Osteoblast (primary cell): ENCODE measurements at regions not wholly inside any gene's neighbourhood (a gene's known extent, or its start where the extent isn't known, plus 50 kb on each side); places are given as distances from the start of the nearest gene placed in this dataset.

ENCODE experiments used
- DNase-seq: peaks from one replicate; pipeline ENCODE4 v3.0.0; 2011; ENCODE audit warnings: low spot score, mixed read lengths; ENCODE audit not compliant: insufficient read length; ENCODE audit errors: missing footprints
- H2AFZ ChIP-seq: 2 replicates; pipeline ENCODE4 v1.6.0; 2011; ENCODE audit warnings: mild to moderate bottlenecking, low read length
- H3K27ac ChIP-seq: 2 replicates; pipeline ENCODE4 v1.5.1; 2011; ENCODE audit warnings: mild to moderate bottlenecking, low read depth, low read length, moderate library complexity
- H3K27me3 ChIP-seq: 2 replicates; pipeline ENCODE4 v1.6.0; 2012; ENCODE audit warnings: mild to moderate bottlenecking, control low read depth, inconsistent platforms, low read length, moderate library complexity; ENCODE audit not compliant: insufficient read depth
- H3K36me3 ChIP-seq: 2 replicates; pipeline ENCODE4 v1.5.1; 2011; ENCODE audit warnings: mild to moderate bottlenecking, low read length, control low read depth, moderate library complexity; ENCODE audit not compliant: insufficient read depth
- H3K4me1 ChIP-seq: 2 replicates; pipeline ENCODE4 v1.5.1; 2011; ENCODE audit warnings: mild to moderate bottlenecking, low read length, control low read depth, moderate library complexity; ENCODE audit not compliant: insufficient read depth
- H3K4me2 ChIP-seq: 2 replicates; pipeline ENCODE4 v1.6.0; 2011; ENCODE audit warnings: mild to moderate bottlenecking, low read length; ENCODE audit not compliant: insufficient read depth
- H3K4me3 ChIP-seq: fragments of 200-600 bp; sonication (generic); 3 replicates; pipeline ENCODE4 v1.5.1; 2012; ENCODE audit warnings: mild to moderate bottlenecking, low read length, inconsistent platforms; ENCODE audit not compliant: insufficient read depth
- H3K79me2 ChIP-seq: 2 replicates; pipeline ENCODE4 v1.6.0; 2012; ENCODE audit warnings: mild to moderate bottlenecking, low read length, control low read depth, inconsistent platforms; ENCODE audit not compliant: insufficient read depth
- H3K9me3 ChIP-seq: 2 replicates; pipeline ENCODE4 v1.5.1; 2011; ENCODE audit warnings: low read depth, low read length, control low read depth
- H4K20me1 ChIP-seq: 2 replicates; pipeline ENCODE4 v1.6.0; 2012; ENCODE audit warnings: mild to moderate bottlenecking, low read length, control low read depth; ENCODE audit not compliant: insufficient read depth
- CTCF ChIP-seq: IDR thresholded peaks from 2 replicates; pipeline ENCODE4 v1.5.1; 2011; ENCODE audit warnings: mild to moderate bottlenecking, low read depth, low read length, moderate library complexity; ENCODE audit errors: extremely low read depth

- DNase-seq, result no peak
- no peak for TF ChIP-seq CTCF
- no peaks in the 10 kb centered on the region for H3K79me2 ChIP-seq
Observed at GRCh38 chr11:23542189-23542588, 681.9 kb upstream of the CCDC179 start.

GRCh38 chr11:23542816-23543215 is 682.5 kb upstream of the CCDC179 start:
- Histone ChIP-seq H3K9me3 (no peaks in the 10 kb centered on the region), H3K79me2 (no peaks in the 10 kb centered on the region), H3K27ac (no peak overlapping the region), H3K36me3 (no peaks in the 10 kb centered on the region), H3K4me2 (no peak overlapping the region), H4K20me1 (no peaks in the 10 kb centered on the region), H3K4me3 (no peak overlapping the region), H3K27me3 (no peaks in the 10 kb centered on the region), H2AFZ (no peak overlapping the region), H3K4me1 (no peaks in the 10 kb centered on the region)
- no peak for TF ChIP-seq CTCF
- DNase-seq, result no peak

More at GRCh38 chr11:23542189-23542588, 681.9 kb upstream of the CCDC179 start:
- Histone ChIP-seq H3K9me3 (no peaks in the 10 kb centered on the region), H2AFZ (no peak overlapping the region), H3K36me3 (no peaks in the 10 kb centered on the region), H3K4me1 (no peaks in the 10 kb centered on the region), H3K4me2 (no peak overlapping the region), H3K4me3 (no peak overlapping the region), H3K27me3 (no peaks in the 10 kb centered on the region), H4K20me1 (no peaks in the 10 kb centered on the region), H3K27ac (no peak overlapping the region)

- Histone ChIP-seq H3K27ac (no peak overlapping the region), H3K4me2 (no peak overlapping the region), H3K4me3 (no peak overlapping the region), H2AFZ (no peak overlapping the region), H3K4me1 (no peaks in the 10 kb centered on the region), H3K27me3 (no peaks in the 10 kb centered on the region), H3K79me2 (no peaks in the 10 kb centered on the region), H4K20me1 (no peaks in the 10 kb centered on the region), H3K9me3 (no peaks in the 10 kb centered on the region), H3K36me3 (no peaks in the 10 kb centered on the region)
- no peak for TF ChIP-seq CTCF
- no peak for DNase-seq
Observed at GRCh38 chr11:23543651-23544222, 683.5 kb upstream of the CCDC179 start.

- Histone ChIP-seq H3K4me1 (no peaks in the 10 kb centered on the region), H2AFZ (no peak overlapping the region), H4K20me1 (no peaks in the 10 kb centered on the region), H3K27ac (no peak overlapping the region), H3K27me3 (no peaks in the 10 kb centered on the region), H3K79me2 (no peaks in the 10 kb centered on the region), H3K4me2 (no peak overlapping the region), H3K36me3 (no peaks in the 10 kb centered on the region), H3K4me3 (no peak overlapping the region), H3K9me3 (no peaks in the 10 kb centered on the region)
- no peak for DNase-seq
- no peak for TF ChIP-seq CTCF
Observed at GRCh38 chr11:23551706-23552105, 691.4 kb upstream of the CCDC179 start.
